HFF-Myc (cell line): ENCODE measurements at regions not wholly inside any gene's neighbourhood (a gene's known extent, or its start where the extent isn't known, plus 50 kb on each side); places are given as distances from the start of the nearest gene placed in this dataset.

Experiments used
- DNase-seq: peaks from one replicate; pipeline ENCODE4 v3.0.0-alpha.2; 2011; ENCODE audit warnings: low read depth; ENCODE audit errors: extremely low read depth
- H3K4me3 ChIP-seq: replicated peaks from 2 replicates; pipeline ENCODE4 v1.5.1; 2011; ENCODE audit warnings: low read depth, mild to moderate bottlenecking, control low read depth, low read length
- TF ChIP-seq, protein P1 (sequence below): IDR thresholded peaks from 2 replicates; pipeline ENCODE4 v1.5.1; 2012; ENCODE audit warnings: mild to moderate bottlenecking, low read depth, low read length, control low read depth; ENCODE audit errors: missing control alignments

DNA sequence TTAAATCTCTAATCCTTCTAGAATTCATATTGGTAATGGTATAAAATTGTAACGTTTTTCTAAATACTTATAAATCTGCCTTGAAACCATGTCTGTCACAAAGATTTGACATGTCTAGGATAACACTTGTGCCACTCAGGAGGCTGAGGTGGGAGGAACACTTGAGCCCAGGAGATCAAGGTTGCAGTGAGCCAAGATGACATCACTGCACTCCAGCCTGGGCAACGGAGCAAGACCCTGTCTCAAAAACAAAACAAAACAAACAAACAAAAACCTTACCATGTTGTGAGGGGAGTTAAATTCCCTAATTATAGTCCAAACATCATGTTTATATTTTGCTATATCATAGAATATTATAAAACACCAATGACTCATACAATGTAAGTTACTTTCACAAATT lies 317.5 kb upstream of the SOX5 start:
- DNase-seq = no peak
- TF ChIP-seq, protein P1, sequence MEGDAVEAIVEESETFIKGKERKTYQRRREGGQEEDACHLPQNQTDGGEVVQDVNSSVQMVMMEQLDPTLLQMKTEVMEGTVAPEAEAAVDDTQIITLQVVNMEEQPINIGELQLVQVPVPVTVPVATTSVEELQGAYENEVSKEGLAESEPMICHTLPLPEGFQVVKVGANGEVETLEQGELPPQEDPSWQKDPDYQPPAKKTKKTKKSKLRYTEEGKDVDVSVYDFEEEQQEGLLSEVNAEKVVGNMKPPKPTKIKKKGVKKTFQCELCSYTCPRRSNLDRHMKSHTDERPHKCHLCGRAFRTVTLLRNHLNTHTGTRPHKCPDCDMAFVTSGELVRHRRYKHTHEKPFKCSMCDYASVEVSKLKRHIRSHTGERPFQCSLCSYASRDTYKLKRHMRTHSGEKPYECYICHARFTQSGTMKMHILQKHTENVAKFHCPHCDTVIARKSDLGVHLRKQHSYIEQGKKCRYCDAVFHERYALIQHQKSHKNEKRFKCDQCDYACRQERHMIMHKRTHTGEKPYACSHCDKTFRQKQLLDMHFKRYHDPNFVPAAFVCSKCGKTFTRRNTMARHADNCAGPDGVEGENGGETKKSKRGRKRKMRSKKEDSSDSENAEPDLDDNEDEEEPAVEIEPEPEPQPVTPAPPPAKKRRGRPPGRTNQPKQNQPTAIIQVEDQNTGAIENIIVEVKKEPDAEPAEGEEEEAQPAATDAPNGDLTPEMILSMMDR = no peak
- H3K4me3 ChIP-seq = no peak overlapping the region

- TF ChIP-seq, protein P1 = no peak
- DNase-seq = no peak
- no peak overlapping the region for H3K4me3 ChIP-seq
Measured at GRCh38 chr12:24256684-24257083, 307.2 kb upstream of the SOX5 start.

DNA sequence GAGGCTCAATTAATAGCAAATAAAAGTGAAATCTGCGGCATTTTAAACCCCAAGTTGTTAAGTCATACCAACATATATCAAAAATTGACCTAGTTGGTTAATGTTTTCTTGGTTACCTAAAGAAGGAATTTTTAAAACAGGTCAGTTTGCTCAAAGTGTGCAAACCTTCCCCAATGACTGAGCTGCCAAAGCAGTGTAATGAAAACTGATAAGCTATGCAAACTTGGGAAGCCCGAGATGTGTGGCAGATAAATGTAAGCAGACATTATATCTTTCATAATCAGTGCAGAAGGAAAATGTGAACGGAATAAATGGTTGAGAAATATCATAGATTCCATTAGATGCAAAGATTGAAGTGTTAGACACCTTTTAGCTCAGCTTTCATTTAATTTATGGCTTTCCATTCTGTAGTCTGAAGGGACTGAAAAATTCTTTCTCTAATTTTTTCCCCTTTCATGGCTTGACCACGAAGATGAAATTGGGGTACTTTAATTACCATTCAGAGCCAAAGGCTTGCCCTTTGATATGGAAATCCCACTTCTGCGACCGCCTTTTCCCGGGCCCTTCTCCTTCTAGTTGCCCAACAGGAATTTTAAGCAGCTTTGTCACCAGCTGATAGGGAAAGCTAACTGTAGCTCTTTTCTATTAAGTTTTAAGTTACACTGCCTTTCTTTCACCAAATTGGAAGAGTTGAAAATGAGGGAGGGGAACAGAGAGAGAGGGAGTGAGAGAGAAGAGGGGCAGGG lies 306.6 kb upstream of the SOX5 start:
- H3K4me3 ChIP-seq = no peak overlapping the region
- DNase-seq = no peak
- TF ChIP-seq, protein P1 = no peak

DNA sequence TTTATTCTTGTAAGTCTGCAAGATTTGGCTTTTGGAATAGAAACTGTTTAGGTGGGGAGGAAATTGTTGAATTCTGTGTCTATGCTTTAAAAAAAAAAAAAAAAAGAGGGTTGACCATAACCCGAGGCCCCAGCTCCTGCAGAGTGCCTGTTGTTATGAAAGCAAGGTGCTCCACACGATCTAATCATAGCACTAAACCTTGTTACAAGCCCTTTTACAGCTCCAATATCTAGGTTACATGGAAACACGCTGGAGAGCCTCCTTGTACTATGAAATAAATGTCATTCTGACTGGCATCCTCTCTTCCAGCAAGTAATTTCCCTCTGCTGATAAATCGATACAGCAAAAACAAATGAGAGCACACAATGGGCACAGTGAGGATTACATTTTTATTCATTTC lies 303.1 kb upstream of the SOX5 start:
- TF ChIP-seq, protein P1 = no peak
- H3K4me3 ChIP-seq = no peak overlapping the region
- DNase-seq = no peak

- DNase-seq = no peak
- TF ChIP-seq, protein P1 = no peak
- no peak overlapping the region for H3K4me3 ChIP-seq
Measured at GRCh38 chr12:24246934-24247333, 297.5 kb upstream of the SOX5 start.

DNA sequence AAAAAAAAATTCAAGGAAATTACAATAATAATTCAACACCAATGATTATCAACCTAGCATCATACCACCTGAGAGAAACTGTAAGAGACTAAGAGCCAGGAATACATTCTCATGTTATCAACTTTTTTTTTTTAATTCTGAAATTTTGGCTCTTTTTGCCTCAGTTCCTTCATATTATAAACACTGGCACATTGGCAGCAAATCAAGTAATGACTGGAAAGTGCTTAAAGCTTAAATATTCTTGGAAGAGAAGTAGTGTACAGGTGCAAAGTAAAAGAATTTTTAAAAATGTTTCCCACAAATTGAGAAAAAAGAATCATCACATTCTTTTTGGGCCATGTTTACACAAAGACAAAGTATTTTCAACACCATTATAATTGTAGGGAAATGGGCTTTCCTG lies 296.9 kb upstream of the SOX5 start:
- TF ChIP-seq, protein P1 = no peak
- no peak overlapping the region for H3K4me3 ChIP-seq
- DNase-seq = no peak

- TF ChIP-seq, protein P1 = no peak
- no peak for DNase-seq
- H3K4me3 ChIP-seq = no peak overlapping the region
Measured at GRCh38 chr12:24244801-24245200, 295.3 kb upstream of the SOX5 start.
